Breast epithelium (tissue), 4 donors: ENCODE measurements at regions not wholly inside any gene's neighbourhood (a gene's known extent, or its start where the extent isn't known, plus 50 kb on each side); places are given as distances from the start of the nearest gene placed in this dataset.

Experiments
- DNase-seq, 2 donors: peaks; one replicate each; pipeline ENCODE4 v3.0.0-alpha.2; 2019; ENCODE audit warnings: low spot score in 2 of 2
- H3K27ac ChIP-seq, 2 donors: fragments of 200-600 bp; sonication (generic) in 1 of 2; one replicate each; pipeline ENCODE4 v1.5.1; 2016 to 2019; ENCODE audit warnings: mild to moderate bottlenecking in 1 of 2
- H3K27me3 ChIP-seq, 2 donors: fragments of 200-600 bp; sonication (generic) in 1 of 2; one replicate each; pipeline versions ENCODE4 v1.5.1 to v1.6.0; 2017 to 2019; ENCODE audit warnings: control low read depth in 1 of 2, mild to moderate bottlenecking in 1 of 2
- H3K36me3 ChIP-seq: fragments of 200-600 bp; one replicate; pipeline ENCODE4 v1.5.1; 2019
- H3K4me1 ChIP-seq, 2 donors: fragments of 200-600 bp; sonication (generic); one replicate each; pipeline ENCODE4 v1.5.1; 2016 to 2019; ENCODE audit warnings: control low read depth in 1 of 2
- H3K4me3 ChIP-seq, 3 donors: fragments of 200-600 bp; sonication (generic); 1 replicate in 2 of 3; 2 replicates in 1 of 3; pipeline ENCODE4 v1.5.1; 2016 to 2019; ENCODE audit warnings: mild to moderate bottlenecking in 3 of 3, moderate library complexity in 2 of 3
- H3K9me3 ChIP-seq, 2 donors: fragments of 200-600 bp; sonication (generic) in 1 of 2; one replicate each; pipeline ENCODE4 v1.5.1; 2016 to 2019; ENCODE audit warnings: control low read depth in 1 of 2
- CTCF ChIP-seq, 3 donors: fragments of 450-650 bp; IDR thresholded peaks; one replicate each; pipeline ENCODE4 v1.5.1; 2016 to 2017; ENCODE audit warnings: antibody characterized with exemption in 3 of 3, mild to moderate bottlenecking in 3 of 3, moderate library complexity in 3 of 3
- POLR2A ChIP-seq: fragments of 450-650 bp; IDR thresholded peaks from one replicate; pipeline ENCODE4 v1.6.1; 2016; ENCODE audit warnings: antibody characterized with exemption, mild to moderate bottlenecking, moderate library complexity
- POLR2AphosphoS5 ChIP-seq, 3 donors: sonication (generic); formaldehyde crosslinking; IDR thresholded peaks; one replicate each; pipeline ENCODE4 v1.6.1; 2017; ENCODE audit warnings: antibody characterized with exemption in 3 of 3
- intact Hi-C: fragments of 100-400 bp; cut with DNase I; formaldehyde crosslinking; loops from one replicate; pipeline ENCODE4 v1.15.1; 2023; ENCODE audit warnings: low total_unique reads

GRCh38 chr10:61612450-61612849 is 50.3 kb upstream of the CABCOCO1 start:
- intact Hi-C loops: no loop called here
- Histone ChIP-seq H3K9me3 (no peaks in the 10 kb centered on the region), H3K4me1 (peaks cover 0 to 5% of the 10 kb centered on the region in 2 donors), H3K27me3 (no peaks in the 10 kb centered on the region), H3K4me3 (no peak overlapping the region), H3K27ac (no peak overlapping the region), H3K36me3 (no peaks in the 10 kb centered on the region)
- DNase-seq: no peak
- no peak for TF ChIP-seq POLR2AphosphoS5 (IDR thresholded peaks at IDR 0.05)
- no peak for TF ChIP-seq POLR2A
- no peak for TF ChIP-seq CTCF (IDR thresholded peaks at IDR 0.05)

- Histone ChIP-seq H3K4me1 (peaks cover 0 to 5% of the 10 kb centered on the region in 2 donors), H3K9me3 (no peaks in the 10 kb centered on the region), H3K27me3 (no peaks in the 10 kb centered on the region), H3K27ac (no peak overlapping the region), H3K36me3 (no peaks in the 10 kb centered on the region), H3K4me3 (no peak overlapping the region)
- intact Hi-C loops: no loop called here
- DNase-seq: peak in 1 of 2 donors; percentile 36
- TF ChIP-seq POLR2A (no peak), POLR2AphosphoS5 (IDR thresholded peaks at IDR 0.05) (no peak), CTCF (IDR thresholded peaks at IDR 0.05) (no peak)
Measured at GRCh38 chr10:61612009-61612408, 50.7 kb upstream of the CABCOCO1 start.

- no peak for DNase-seq
- Histone ChIP-seq H3K27ac (no peak overlapping the region), H3K27me3 (no peaks in the 10 kb centered on the region), H3K4me1 (peaks cover 0 to 5% of the 10 kb centered on the region in 2 donors), H3K4me3 (no peak overlapping the region), H3K9me3 (no peaks in the 10 kb centered on the region), H3K36me3 (no peaks in the 10 kb centered on the region)
- intact Hi-C loops: no loop called here
- TF ChIP-seq CTCF (IDR thresholded peaks at IDR 0.05): no peak
- TF ChIP-seq POLR2A: no peak
- TF ChIP-seq POLR2AphosphoS5 (IDR thresholded peaks at IDR 0.05): no peak
Measured at GRCh38 chr10:61609701-61610100, 53.0 kb upstream of the CABCOCO1 start.

- H3K36me3 ChIP-seq: no peaks in the 10 kb centered on the region
- H3K4me1 ChIP-seq: peaks cover 0 to 5% of the 10 kb centered on the region in 2 donors
- H3K9me3 ChIP-seq: no peaks in the 10 kb centered on the region
- no peak overlapping the region for H3K4me3 ChIP-seq
- no peak overlapping the region for H3K27ac ChIP-seq
- no peak for DNase-seq
- H3K27me3 ChIP-seq: no peaks in the 10 kb centered on the region
- TF ChIP-seq CTCF (IDR thresholded peaks at IDR 0.05): no peak
- TF ChIP-seq POLR2AphosphoS5 (IDR thresholded peaks at IDR 0.05): no peak
- no peak for TF ChIP-seq POLR2A
- intact Hi-C loops: no loop called here
Measured at GRCh38 chr10:61608255-61609033, 54.3 kb upstream of the CABCOCO1 start.

- Histone ChIP-seq H3K27me3 (no peaks in the 10 kb centered on the region), H3K9me3 (no peaks in the 10 kb centered on the region), H3K27ac (no peak overlapping the region), H3K36me3 (no peaks in the 10 kb centered on the region), H3K4me1 (peaks cover 0 to 5% of the 10 kb centered on the region in 2 donors), H3K4me3 (no peak overlapping the region)
- DNase-seq: no peak
- intact Hi-C loops: no loop called here
- TF ChIP-seq POLR2A (no peak), POLR2AphosphoS5 (IDR thresholded peaks at IDR 0.05) (no peak), CTCF (IDR thresholded peaks at IDR 0.05) (no peak)
Measured at GRCh38 chr10:61606959-61607907, 55.5 kb upstream of the CABCOCO1 start.
